Fibroblast of skin of left quadriceps (primary cell): ENCODE measurements at regions not wholly inside any gene's neighbourhood (a gene's known extent, or its start where the extent isn't known, plus 50 kb on each side); places are given as distances from the start of the nearest gene placed in this dataset.
A peak's percentile ranks its signal among the peaks of the same experiment; 100 is the strongest.

Experiments used
- DNase-seq, 2 experiments: peaks; one replicate each; pipeline ENCODE4 v3.0.0-alpha.2; 2013; ENCODE audit warnings: low read depth in 2 of 2

GRCh38 chr10:43959364-43960134 lies 310.9 kb upstream of the ZNF32 start:
- DNase-seq: no peak

DNA sequence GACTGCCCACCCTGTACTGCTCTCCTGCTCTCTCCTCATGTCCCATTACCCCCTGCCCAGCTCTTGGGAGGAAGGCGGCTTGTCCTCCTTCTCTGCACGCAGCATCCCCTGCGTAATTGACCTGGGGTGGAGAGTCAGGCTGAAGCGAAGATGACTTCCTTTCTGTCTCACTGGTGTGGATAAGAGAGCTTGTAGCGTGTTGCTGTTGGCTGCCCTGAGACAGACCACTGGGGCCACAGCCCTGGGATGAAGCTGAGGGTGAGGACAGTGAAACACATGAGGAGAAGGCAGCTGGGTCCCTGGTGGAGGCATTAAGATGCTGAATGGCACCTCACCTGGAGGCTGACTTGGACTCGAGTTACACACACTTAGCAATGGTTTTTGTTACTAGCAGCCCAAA lies 310.3 kb upstream of the ZNF32 start:
- DNase-seq: no peak

- no peak for DNase-seq
These were observed 309.4 kb upstream of the ZNF32 start for GRCh38 chr10:43958071-43958432.

DNA sequence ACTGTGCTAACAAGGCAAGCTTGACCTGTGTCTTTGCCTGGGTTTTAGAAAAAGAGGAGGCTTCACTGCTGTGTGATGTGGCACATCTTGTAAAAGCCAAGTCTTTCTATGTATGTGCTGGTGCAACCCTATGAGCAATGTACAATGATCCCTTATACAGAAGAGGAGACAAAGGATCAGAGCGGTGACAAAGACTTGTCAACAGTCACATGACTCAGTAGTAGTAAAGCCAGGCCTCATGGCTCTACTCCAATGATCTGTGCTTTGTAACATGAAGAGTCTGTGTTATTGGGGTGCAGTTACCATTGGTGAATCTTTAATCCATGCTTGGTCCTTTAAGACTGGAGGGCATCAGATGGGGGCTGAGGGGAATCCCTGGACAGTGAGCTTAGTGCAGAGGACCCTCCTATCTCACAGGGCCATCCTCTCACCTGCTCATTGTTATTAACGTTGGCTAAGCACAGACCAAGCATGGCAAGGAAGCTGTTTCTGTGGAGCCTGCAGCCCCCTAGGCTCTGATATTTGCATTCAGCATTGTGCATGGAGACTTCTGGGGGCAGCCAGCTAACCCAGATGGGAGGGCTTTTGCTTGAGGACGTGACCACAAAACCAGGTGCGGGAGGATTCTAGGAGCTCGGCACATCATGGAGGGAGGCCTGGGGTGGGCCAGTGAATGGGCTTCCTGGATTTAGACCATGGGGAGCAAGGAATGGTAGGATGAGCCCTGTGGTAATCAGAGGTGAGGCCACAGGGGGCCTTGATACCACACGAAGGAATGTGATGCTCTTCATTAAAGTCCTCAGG lies 308.8 kb upstream of the ZNF32 start:
- no peak for DNase-seq

DNA sequence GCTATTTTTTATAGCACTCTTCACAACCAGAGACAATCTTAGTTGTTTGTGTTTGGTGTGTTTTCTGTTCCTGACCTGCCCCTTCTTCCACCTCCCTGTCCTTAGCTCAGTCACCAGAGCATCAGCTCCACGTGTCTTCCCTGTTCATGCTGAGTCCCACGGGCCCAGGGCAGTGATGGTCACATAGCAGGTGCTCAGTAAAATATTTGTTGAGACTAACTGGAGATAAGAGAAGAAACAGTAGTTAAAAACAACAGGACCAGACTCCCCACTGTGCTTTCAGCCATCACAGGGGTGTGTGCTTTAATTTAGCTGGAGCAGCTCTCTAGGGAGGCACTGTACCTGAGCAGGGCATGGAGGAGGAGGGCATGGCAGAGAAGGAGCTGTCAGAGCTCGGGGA lies 307.3 kb upstream of the ZNF32 start:
- DNase-seq: no peak

- DNase-seq: no peak
These were observed 306.4 kb upstream of the ZNF32 start for GRCh38 chr10:43955002-43955596.

- no peak for DNase-seq
These were observed 305.0 kb upstream of the ZNF32 start for GRCh38 chr10:43953672-43954071.

GRCh38 chr10:43952760-43953159 lies 304.1 kb upstream of the ZNF32 start:
- DNase-seq: no peak

- no peak for DNase-seq
These were observed 300.7 kb upstream of the ZNF32 start for GRCh38 chr10:43949351-43949750.

DNA sequence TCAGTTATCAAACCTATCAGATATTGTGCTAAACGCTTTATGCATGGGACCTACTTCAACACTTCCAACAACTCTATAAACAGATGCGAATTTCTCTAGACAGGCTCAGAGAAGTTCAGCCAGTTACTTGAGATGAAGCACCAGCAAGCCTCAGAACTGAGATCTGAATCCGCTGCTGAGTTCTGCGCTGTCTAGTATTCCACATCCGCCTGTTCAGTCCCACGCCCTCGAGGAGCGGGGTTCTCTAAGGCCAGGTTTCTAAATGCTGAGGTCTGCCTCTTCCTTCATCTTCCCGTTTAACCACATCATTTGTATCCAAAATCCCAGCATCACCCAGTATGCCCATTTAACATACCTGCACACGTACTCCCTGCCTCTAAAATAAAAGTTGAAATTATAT lies 297.8 kb upstream of the ZNF32 start:
- DNase-seq: no peak

DNA sequence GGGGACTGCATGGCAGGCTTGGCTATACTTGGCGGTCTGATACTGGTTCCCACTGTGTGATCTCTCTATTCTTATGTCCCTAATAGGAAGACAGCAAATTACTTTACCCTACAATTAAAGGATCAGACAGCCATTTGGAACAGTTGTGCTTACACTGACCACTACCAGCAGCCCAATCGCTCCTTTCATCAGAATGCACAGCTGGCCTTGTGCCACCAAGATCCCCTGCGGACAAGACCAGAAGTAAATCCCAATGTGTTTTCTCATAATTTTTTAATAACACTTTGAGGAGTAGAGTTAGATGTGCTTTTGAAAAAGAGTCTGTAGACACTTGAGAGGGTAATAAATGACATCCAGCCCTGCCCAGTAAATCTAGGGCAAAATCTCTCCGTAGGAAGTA lies 297.2 kb upstream of the ZNF32 start:
- DNase-seq: no peak

GRCh38 chr10:43945094-43945730 lies 296.5 kb upstream of the ZNF32 start:
- DNase-seq: no peak

DNA sequence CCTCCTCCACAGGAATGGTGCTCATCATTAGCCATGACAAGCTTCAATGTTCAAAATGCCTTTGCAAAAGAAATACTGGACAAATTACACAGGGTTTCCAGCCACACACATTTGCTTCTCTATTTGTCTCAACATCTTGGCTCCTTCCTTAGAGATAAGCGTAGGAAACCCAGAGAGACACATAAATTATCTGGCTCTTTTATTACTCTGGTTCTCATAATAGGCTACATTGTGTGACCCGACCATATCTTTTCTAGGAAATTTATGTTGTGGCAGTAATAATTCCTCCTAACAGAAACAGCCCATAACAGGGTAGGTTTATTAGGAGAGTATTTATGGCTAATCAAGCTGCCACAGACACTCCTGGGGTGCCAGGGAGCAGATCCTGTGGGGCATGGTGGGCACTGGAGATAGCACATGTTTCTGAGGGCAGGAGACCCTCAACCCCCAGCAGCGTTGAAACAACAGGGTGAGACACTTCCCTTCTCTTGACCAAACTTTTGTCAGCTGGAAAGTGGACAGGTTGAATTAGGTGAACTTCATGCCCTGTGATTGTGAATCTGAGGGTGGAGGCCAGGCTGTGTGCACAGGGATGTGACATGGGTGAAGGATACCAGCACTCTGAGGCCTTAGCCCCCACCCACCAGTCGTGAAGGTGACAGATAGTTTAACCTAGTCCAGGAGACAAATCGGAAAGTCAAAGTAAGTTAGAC lies 295.9 kb upstream of the ZNF32 start:
- DNase-seq: no peak

DNA sequence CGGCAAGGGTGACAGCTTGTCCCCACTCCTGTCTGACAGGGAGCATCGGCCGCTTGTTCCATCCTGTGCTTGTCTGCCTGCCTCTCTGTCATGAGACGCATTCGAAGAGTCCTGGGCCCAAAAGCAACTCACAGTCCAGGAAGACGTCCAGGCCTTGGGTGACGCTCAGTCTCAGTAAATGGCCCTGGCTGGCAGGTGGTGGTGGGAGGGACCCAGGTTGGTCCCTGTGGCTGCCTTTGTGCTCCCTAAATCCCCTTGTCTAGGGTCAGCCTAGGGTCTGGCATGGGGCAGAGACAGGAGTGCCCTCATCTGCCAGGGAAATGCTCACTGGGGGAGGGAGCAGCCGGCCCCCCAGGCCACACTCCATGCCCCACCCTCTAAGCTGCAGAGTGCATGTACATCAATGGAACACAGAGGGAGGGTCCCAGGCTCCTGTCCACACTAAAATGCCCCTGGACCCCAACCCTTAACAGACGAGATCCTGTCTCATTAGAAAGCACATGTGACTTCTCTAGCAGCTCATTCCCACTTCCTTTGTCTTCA lies 295.2 kb upstream of the ZNF32 start:
- no peak for DNase-seq

- no peak for DNase-seq
These were observed 294.6 kb upstream of the ZNF32 start for GRCh38 chr10:43943119-43943817.

- no peak for DNase-seq
These were observed 293.6 kb upstream of the ZNF32 start for GRCh38 chr10:43942096-43942850.

DNA sequence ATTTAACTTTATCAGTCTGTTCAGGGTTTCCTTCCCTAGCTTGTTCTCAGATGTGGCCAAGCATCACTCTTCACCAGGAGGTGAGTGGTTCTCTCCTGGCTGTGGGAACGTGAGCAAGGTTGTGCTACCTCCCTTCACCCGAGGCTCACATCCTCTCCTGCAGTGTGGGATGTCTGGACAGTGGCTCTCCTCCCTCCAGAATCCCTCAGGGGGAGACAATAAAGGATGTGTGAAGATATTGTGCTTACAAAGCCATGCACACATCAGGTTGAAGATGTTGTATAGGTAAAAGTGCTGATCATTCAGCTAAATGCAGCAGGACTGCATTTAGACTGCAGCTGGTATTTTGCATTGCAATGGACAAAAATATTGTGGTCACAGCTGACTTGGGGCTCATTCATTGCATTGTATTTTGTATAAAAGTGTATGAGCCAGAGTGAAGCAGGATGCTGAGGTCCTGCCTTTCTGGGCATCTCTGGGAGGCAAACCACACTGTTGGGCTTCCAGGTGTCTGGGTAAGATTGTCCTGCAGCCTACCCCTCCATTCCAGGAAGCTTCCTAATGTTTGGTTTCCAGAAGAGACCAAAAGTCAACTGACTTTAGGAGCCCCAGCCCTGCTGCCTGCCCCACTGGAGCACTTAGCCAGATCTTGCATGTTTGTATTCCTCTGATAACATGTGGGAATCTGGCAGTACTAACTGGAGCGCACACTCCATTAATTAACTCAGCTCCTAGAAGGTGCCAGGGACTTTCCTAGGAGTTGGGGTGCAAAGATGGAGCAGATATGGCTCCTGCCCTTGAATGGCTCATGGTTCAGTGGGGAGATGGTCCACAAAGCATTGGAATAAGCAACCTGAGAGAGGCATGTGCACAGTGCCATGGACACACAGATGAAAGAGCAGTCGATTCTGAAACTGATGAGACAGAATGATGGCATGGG lies 292.5 kb upstream of the ZNF32 start:
- no peak for DNase-seq

DNA sequence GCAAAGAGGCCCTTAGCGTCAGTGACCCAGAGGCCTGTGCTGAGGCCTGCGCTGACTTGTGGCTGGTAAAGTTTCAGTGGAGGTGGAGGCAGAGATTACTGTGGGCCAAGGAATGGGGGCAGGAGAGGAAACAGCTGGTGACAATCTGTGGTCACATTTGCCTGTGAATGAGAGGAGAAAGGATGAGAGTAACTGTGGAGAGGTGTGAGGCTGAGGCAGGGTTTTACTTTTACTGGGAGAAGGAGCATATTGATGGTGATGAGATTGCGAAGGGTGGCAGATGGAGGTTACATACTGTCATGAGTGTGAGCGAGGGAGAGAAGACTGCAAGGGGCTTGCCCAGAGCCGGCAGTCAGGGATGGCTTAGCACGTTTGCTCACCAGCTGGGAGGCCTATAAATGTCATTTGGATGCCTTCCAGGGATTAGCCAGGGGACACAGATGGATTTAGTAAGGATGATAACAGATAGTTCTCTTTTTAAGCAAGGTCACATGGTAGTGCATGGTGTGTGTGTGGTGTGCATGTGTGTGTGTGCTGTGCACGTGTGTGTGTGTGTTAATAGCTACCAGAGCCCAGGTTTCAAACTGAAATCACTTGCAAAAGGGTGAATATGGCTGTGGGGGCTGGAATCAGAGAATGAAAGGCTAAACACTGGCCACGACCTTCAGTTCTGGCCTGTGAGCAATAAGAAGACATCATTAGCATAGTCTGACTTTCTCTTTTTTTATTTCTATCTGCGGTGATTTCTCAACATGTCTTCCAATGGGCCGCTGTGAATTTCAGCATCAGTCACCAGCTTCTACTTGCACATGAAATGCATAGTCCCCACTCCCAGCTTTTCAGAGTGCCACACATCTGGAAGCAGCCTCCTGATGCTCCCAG lies 291.5 kb upstream of the ZNF32 start:
- DNase-seq: peak; percentile 48 to 50
